MM.1S (cell line): ENCODE measurements at regions not wholly inside any gene's neighbourhood (a gene's known extent, or its start where the extent isn't known, plus 50 kb on each side); places are given as distances from the start of the nearest gene placed in this dataset.

ENCODE experiments used
- CTCF ChIP-seq: fragments of 300-600 bp; sonication (generic); IDR thresholded peaks from 2 replicates; pipeline ENCODE4 v1.5.1; 2016; ENCODE audit warnings: antibody characterized with exemption, low read length, mixed read lengths
- EZH2 ChIP-seq: fragments of 300-600 bp; sonication (generic); optimal IDR thresholded peaks from 2 replicates; pipeline ENCODE3; 2017; ENCODE audit warnings: low read depth, mild to moderate bottlenecking, antibody characterized with exemption, low read length, mixed read lengths
- EZH2phosphoT487 ChIP-seq: fragments of 300-600 bp; sonication (generic); IDR thresholded peaks from 2 replicates; pipeline ENCODE4 v1.6.1; 2018; ENCODE audit warnings: antibody characterized with exemption, low read length

- TF ChIP-seq CTCF, result no peak
- no peak for TF ChIP-seq EZH2
- TF ChIP-seq EZH2phosphoT487, result no peak
Measured at GRCh38 chr4:155076256-155076785, 132.1 kb upstream of the NPY2R start.
